CD14-positive monocyte (primary cell): ENCODE measurements at regions not wholly inside any gene's neighbourhood (a gene's known extent, or its start where the extent isn't known, plus 50 kb on each side); places are given as distances from the start of the nearest gene placed in this dataset.

Source experiments
- DNase-seq, 3 donors: peaks; one replicate each; pipeline ENCODE4 v3.0.0-alpha.2; 2011 to 2022
- H2AFZ ChIP-seq: 2 replicates; pipeline ENCODE4 v1.6.0; 2012; ENCODE audit warnings: mild to moderate bottlenecking, low read depth, low read length, inconsistent platforms; ENCODE audit not compliant: insufficient read depth, poor library complexity, severe bottlenecking
- H3K27ac ChIP-seq, 2 donors: 1 replicate in 1 of 2; 2 replicates in 1 of 2; pipeline ENCODE4 v1.5.1; 2012 to 2013; ENCODE audit warnings: low read length in 2 of 2, control low read depth in 1 of 2, inconsistent platforms in 1 of 2, low read depth in 1 of 2, mild to moderate bottlenecking in 1 of 2
- H3K27me3 ChIP-seq, 2 donors: one replicate each; pipeline versions ENCODE4 v1.6.0 to v1.6.1; 2011 to 2013; ENCODE audit warnings: low read length in 2 of 2; ENCODE audit not compliant: control insufficient read depth in 2 of 2, insufficient read depth in 2 of 2
- H3K36me3 ChIP-seq, 2 donors: replicated peaks in 1 of 2; 1 replicate in 1 of 2; 2 replicates in 1 of 2; pipeline versions ENCODE4 v1.5.1 to v1.6.1; 2012 to 2013; ENCODE audit warnings: low read length in 2 of 2, control low read depth in 1 of 2, inconsistent platforms in 1 of 2, mild to moderate bottlenecking in 1 of 2; ENCODE audit not compliant: insufficient read depth in 2 of 2, control insufficient read depth in 1 of 2
- H3K4me1 ChIP-seq, 2 donors: 1 replicate in 1 of 2; 2 replicates in 1 of 2; pipeline versions ENCODE4 v1.5.1 to v1.6.1; 2012 to 2013; ENCODE audit warnings: low read length in 2 of 2, control low read depth in 1 of 2, inconsistent platforms in 1 of 2, mild to moderate bottlenecking in 1 of 2, moderate library complexity in 1 of 2; ENCODE audit not compliant: insufficient read depth in 2 of 2, control insufficient read depth in 1 of 2
- H3K4me2 ChIP-seq: replicated peaks from 2 replicates; pipeline ENCODE3; 2012; ENCODE audit warnings: low read length, moderate library complexity, mild to moderate bottlenecking; ENCODE audit not compliant: poor library complexity, severe bottlenecking; ENCODE audit errors: extremely low read depth
- H3K4me3 ChIP-seq, 3 experiments: fragments of 200-600 bp in 1 of 3; sonication (generic) in 1 of 3; replicated peaks in 1 of 3; 1 replicate in 2 of 3; 2 replicates in 1 of 3; pipeline ENCODE4 v1.5.1; 2011 to 2013; ENCODE audit warnings: low read length in 3 of 3, mild to moderate bottlenecking in 3 of 3, control low read depth in 2 of 3, low read depth in 2 of 3, inconsistent platforms in 1 of 3, moderate library complexity in 1 of 3
- H3K79me2 ChIP-seq: 2 replicates; pipeline ENCODE4 v1.6.0; 2012; ENCODE audit warnings: mild to moderate bottlenecking, control low read depth, inconsistent platforms, low read length, moderate library complexity; ENCODE audit not compliant: insufficient read depth
- H3K9ac ChIP-seq: 2 replicates; pipeline ENCODE4 v1.6.0; 2017; ENCODE audit warnings: low read length, mild to moderate bottlenecking; ENCODE audit not compliant: insufficient read depth, poor library complexity, severe bottlenecking
- H3K9me3 ChIP-seq, 2 donors: replicated peaks in 1 of 2; 1 replicate in 1 of 2; 2 replicates in 1 of 2; pipeline versions ENCODE4 v1.5.1 to v1.6.1; 2012 to 2013; ENCODE audit warnings: low read length in 2 of 2, control low read depth in 1 of 2; ENCODE audit not compliant: control insufficient read depth in 1 of 2, insufficient read depth in 1 of 2
- H4K20me1 ChIP-seq: 2 replicates; pipeline ENCODE4 v1.6.0; 2012; ENCODE audit warnings: mild to moderate bottlenecking, low read length, control low read depth, moderate library complexity; ENCODE audit not compliant: insufficient read depth
- H3K27ac Mint-ChIP-seq, 7 donors: one replicate each; pipeline ENCODE4 v1.8.0; 2020; ENCODE audit warnings: mild to moderate bottlenecking in 7 of 7, mixed read lengths in 7 of 7, moderate library complexity in 6 of 7, inconsistent platforms in 2 of 7
- H3K27me3 Mint-ChIP-seq, 3 donors: one replicate each; pipeline ENCODE4 v1.8.0; 2021 to 2022; ENCODE audit warnings: low read depth in 3 of 3, mild to moderate bottlenecking in 3 of 3, mixed read lengths in 3 of 3, moderate library complexity in 3 of 3, inconsistent platforms in 1 of 3
- H3K36me3 Mint-ChIP-seq, 2 donors: one replicate each; pipeline ENCODE4 v1.8.0; 2020; ENCODE audit warnings: mixed read lengths in 2 of 2, inconsistent platforms in 1 of 2, mild to moderate bottlenecking in 1 of 2
- H3K4me1 Mint-ChIP-seq: one replicate; pipeline ENCODE4 v1.8.0; 2020; ENCODE audit warnings: mild to moderate bottlenecking, mixed read lengths
- H3K4me3 Mint-ChIP-seq, 2 donors: one replicate each; pipeline ENCODE4 v1.8.0; 2020; ENCODE audit warnings: mild to moderate bottlenecking in 2 of 2, mixed read lengths in 2 of 2, moderate library complexity in 1 of 2
- H3K9me3 Mint-ChIP-seq, 7 donors: one replicate each; pipeline ENCODE4 v1.8.0; 2020 to 2022; ENCODE audit warnings: mixed read lengths in 7 of 7, mild to moderate bottlenecking in 6 of 7, moderate library complexity in 6 of 7, inconsistent platforms in 2 of 7
- WGBS: methylation state at CpG from one replicate; pipeline ENCODE4 v1.1.5; 2013; ENCODE audit warnings: missing lambda C conversion rate; ENCODE audit not compliant: insufficient coverage; 5-methylcytosine and 5-hydroxymethylcytosine counted together
- intact Hi-C, 2 donors: fragments of 100-400 bp; cut with micrococcal nuclease; formaldehyde crosslinking; loops; one replicate each; pipeline versions ENCODE4 v1.15.0 to v1.15.1; 2023
- TF ChIP-seq, protein P1 (sequence below): fragments of 200-600 bp; IDR thresholded peaks from one replicate; pipeline ENCODE4 v1.8.0; 2022; ENCODE audit warnings: antibody characterized with exemption, mild to moderate bottlenecking

DNA sequence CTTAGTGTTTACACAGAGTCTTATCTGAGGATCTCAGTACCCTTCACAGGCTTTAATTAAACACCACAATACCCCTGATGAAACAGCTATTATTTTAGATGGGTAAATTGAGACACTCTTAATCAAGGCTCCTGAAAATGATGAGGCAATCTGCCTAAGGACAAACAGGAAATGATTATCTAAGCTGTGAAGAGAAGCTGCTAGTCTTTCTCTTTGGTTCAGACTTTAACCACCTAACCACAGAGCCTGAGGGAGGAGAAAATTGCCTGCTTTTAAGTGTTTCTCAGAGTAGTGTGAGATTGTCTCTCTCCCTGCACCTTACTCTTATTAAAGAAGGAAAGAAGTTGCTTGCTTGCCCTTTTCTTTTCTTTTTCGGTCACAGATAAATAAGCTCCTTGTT, 364.3 kb upstream of the ADAMTS9 start:
- TF ChIP-seq, protein P1, sequence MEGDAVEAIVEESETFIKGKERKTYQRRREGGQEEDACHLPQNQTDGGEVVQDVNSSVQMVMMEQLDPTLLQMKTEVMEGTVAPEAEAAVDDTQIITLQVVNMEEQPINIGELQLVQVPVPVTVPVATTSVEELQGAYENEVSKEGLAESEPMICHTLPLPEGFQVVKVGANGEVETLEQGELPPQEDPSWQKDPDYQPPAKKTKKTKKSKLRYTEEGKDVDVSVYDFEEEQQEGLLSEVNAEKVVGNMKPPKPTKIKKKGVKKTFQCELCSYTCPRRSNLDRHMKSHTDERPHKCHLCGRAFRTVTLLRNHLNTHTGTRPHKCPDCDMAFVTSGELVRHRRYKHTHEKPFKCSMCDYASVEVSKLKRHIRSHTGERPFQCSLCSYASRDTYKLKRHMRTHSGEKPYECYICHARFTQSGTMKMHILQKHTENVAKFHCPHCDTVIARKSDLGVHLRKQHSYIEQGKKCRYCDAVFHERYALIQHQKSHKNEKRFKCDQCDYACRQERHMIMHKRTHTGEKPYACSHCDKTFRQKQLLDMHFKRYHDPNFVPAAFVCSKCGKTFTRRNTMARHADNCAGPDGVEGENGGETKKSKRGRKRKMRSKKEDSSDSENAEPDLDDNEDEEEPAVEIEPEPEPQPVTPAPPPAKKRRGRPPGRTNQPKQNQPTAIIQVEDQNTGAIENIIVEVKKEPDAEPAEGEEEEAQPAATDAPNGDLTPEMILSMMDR, result no peak
- Mint-ChIP-seq H3K9me3 (peaks cover 2 to 11% (median 9%) of the 10 kb centered on the region in 7 donors), H3K36me3 (no peaks in the 10 kb centered on the region), H3K4me3 (no peak overlapping the region), H3K4me1 (no peaks in the 10 kb centered on the region), H3K27ac (no peak overlapping the region), H3K27me3 (no peaks in the 10 kb centered on the region)
- Histone ChIP-seq H3K9ac (no peak overlapping the region), H3K4me1 (no peaks in the 10 kb centered on the region), H3K4me3 (no peak overlapping the region), H3K79me2 (no peaks in the 10 kb centered on the region), H3K4me2 (no peak overlapping the region), H3K9me3 (peaks cover 0 to 11% of the 10 kb centered on the region in 2 donors), H3K36me3 (no peaks in the 10 kb centered on the region), H2AFZ (no peak overlapping the region), H4K20me1 (no peaks in the 10 kb centered on the region), H3K27me3 (no peaks in the 10 kb centered on the region), H3K27ac (no peak overlapping the region)
- intact Hi-C loops, result no loop called here
- WGBS, result no CpG with 5 or more reads among the region's 1 CpG
- DNase-seq, result no peak

DNA sequence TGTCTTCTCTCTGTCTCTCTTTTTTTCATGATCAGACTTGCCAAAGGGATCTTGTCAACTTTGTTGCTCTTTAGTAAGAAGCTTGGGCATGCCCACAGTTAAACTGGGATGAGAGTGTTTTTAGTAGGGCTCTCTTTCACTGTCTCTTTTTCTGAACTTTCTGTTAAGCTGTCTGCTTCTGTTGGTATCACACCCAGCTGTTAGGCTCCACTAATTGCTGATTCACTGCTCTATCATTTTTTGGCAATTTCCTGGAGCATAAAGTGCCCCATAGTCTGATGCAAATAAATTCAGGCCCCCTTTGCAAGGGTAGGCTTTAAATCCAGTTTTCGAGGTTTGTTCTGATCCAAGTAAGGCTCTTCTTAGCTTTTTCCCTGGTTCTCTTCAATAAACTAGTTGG, 360.4 kb upstream of the ADAMTS9 start:
- Histone ChIP-seq H2AFZ (no peak overlapping the region), H3K27me3 (no peaks in the 10 kb centered on the region), H3K9ac (no peak overlapping the region), H3K36me3 (no peaks in the 10 kb centered on the region), H4K20me1 (no peaks in the 10 kb centered on the region), H3K9me3 (peaks cover 2 to 11% of the 10 kb centered on the region in 2 donors), H3K4me1 (no peaks in the 10 kb centered on the region), H3K27ac (no peak overlapping the region), H3K4me3 (no peak overlapping the region), H3K4me2 (no peak overlapping the region), H3K79me2 (no peaks in the 10 kb centered on the region)
- WGBS, result no CpG with 5 or more reads among the region's 1 CpG
- Mint-ChIP-seq H3K27ac (no peak overlapping the region), H3K27me3 (peaks cover 0 to 3% (median 0%) of the 10 kb centered on the region in 3 donors), H3K9me3 (peaks cover 4 to 18% (median 6%) of the 10 kb centered on the region in 7 donors), H3K4me1 (no peaks in the 10 kb centered on the region), H3K4me3 (no peak overlapping the region), H3K36me3 (no peaks in the 10 kb centered on the region)
- TF ChIP-seq, protein P1, result no peak
- DNase-seq, result no peak
- intact Hi-C loops, result no loop called here
